Skeletal muscle tissue (tissue), 3 donors: ENCODE measurements at regions not wholly inside any gene's neighbourhood (a gene's known extent, or its start where the extent isn't known, plus 50 kb on each side); places are given as distances from the start of the nearest gene placed in this dataset.

Experiments used
- H3K27ac ChIP-seq: one replicate; pipeline ENCODE4 v1.7.0; 2013; ENCODE audit warnings: mild to moderate bottlenecking, low read depth, low read length, inconsistent platforms
- H3K27me3 ChIP-seq, 3 donors: one replicate each; pipeline ENCODE4 v1.7.0; 2013; ENCODE audit warnings: low read length in 3 of 3; ENCODE audit not compliant: control insufficient read depth in 3 of 3, insufficient read depth in 3 of 3
- H3K36me3 ChIP-seq, 3 donors: one replicate each; pipeline ENCODE4 v1.7.0; 2013; ENCODE audit warnings: low read length in 3 of 3; ENCODE audit not compliant: control insufficient read depth in 3 of 3, insufficient read depth in 3 of 3
- H3K4me1 ChIP-seq, 3 donors: one replicate each; pipeline ENCODE4 v1.7.0; 2013; ENCODE audit warnings: low read length in 3 of 3, mild to moderate bottlenecking in 3 of 3; ENCODE audit not compliant: control insufficient read depth in 3 of 3, insufficient read depth in 3 of 3
- H3K4me3 ChIP-seq, 3 donors: one replicate each; pipeline ENCODE4 v1.7.0; 2013; ENCODE audit warnings: low read length in 3 of 3
- H3K9ac ChIP-seq, 3 donors: one replicate each; pipeline ENCODE4 v1.7.0; 2013; ENCODE audit warnings: low read length in 3 of 3, mild to moderate bottlenecking in 3 of 3, moderate library complexity in 2 of 3, low read depth in 1 of 3
- H3K9me3 ChIP-seq, 3 donors: one replicate each; pipeline ENCODE4 v1.7.0; 2013; ENCODE audit warnings: low read length in 3 of 3; ENCODE audit not compliant: control insufficient read depth in 3 of 3
- donor health status: Osteomylitis.

DNA sequence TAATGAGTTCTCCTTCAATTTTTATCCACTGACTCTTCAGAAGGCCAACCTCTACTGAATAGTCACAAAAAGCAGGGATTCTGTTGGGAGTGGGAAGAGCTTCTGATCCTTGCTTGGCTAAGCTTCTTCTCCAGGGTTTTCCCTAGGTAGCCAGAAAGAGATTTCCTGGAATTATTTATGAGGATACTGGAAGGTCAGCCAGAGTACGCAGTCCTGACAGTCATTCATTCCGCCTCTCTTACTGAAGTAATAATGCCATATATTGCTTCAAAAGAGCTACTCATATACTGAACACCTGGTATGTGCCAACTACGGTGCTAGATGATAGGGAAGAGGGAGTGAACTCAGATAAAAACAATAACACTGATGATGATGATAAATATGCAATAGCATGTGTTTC is 116.1 kb downstream of the CCDC34 start:
- Histone ChIP-seq H3K9ac (no peak overlapping the region), H3K4me1 (peaks cover 0 to 3% (median 2%) of the 10 kb centered on the region in 3 donors), H3K4me3 (no peak overlapping the region), H3K27ac (no peak overlapping the region), H3K27me3 (no peaks in the 10 kb centered on the region), H3K9me3 (no peaks in the 10 kb centered on the region), H3K36me3 (no peaks in the 10 kb centered on the region)

DNA sequence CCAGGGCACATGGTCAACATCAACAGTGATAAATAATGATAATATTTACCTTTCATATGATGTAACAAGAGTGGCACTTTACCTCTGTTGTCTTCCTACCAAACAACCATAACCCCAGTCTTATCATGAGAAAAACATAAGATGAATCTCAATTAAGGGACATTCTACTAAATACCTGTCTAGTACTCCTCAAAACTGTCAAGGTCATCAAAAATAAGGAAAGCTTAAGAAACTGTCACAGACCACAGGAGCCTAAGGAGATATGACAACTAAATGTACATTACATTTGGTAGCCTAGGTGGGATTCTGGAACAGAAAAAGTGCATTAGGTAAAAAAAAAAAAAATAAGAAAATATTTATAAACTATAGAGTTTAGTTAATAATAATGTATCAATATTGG is 118.1 kb downstream of the CCDC34 start:
- no peaks in the 10 kb centered on the region for H3K27me3 ChIP-seq
- no peaks in the 10 kb centered on the region for H3K36me3 ChIP-seq
- H3K9me3 ChIP-seq: no peaks in the 10 kb centered on the region
- H3K4me3 ChIP-seq: no peak overlapping the region
- no peak overlapping the region for H3K27ac ChIP-seq
- H3K9ac ChIP-seq: no peak overlapping the region
- H3K4me1 ChIP-seq: peaks cover 0 to 3% (median 2%) of the 10 kb centered on the region in 3 donors

- H3K9ac ChIP-seq: no peak overlapping the region
- H3K27me3 ChIP-seq: no peaks in the 10 kb centered on the region
- H3K4me1 ChIP-seq: peaks cover 0 to 3% (median 2%) of the 10 kb centered on the region in 3 donors
- no peak overlapping the region for H3K27ac ChIP-seq
- H3K4me3 ChIP-seq: no peak overlapping the region
- no peaks in the 10 kb centered on the region for H3K9me3 ChIP-seq
- H3K36me3 ChIP-seq: no peaks in the 10 kb centered on the region
Measured at GRCh38 chr11:27242591-27242990, 120.4 kb downstream of the CCDC34 start.

DNA sequence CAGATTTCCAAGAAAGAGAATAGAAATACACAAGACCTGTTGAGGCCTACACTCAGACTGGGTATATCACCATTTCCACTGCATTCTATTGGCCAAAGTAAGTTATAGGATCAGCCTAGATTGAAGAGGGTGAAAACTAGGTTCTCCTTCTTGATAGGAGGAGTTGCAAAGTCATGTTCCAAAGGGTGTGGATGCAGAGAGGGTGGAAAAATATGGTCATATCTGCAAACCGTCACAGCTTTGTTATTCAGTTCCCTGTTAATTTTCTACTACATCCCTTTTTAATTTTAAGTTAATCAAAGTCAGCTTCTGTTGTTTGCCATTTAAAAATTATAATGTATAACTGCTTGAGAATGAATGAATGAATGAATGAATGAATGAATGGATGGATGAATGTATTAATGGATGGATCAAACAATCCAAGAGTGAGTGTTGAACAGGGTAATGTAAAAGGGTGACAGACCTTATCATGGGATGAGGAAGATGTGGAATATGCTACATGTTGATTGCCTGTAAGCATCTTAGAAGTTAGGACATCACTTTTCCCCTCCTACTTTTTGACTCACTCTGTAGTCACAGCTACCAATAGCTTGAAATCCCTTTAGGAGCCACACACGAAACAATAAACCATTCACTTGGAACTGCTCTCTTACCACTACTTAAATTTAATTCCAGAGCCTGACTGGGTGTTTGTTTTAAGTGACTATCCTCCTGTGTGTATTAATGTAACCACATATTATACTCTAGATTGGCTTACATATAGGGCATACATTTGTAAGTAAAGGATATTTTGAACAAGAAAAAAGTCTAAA is 121.5 kb downstream of the CCDC34 start:
- Histone ChIP-seq H3K4me3 (no peak overlapping the region), H3K27ac (no peak overlapping the region), H3K9ac (no peak overlapping the region)

GRCh38 chr11:27239305-27239942 is 123.6 kb downstream of the CCDC34 start:
- Histone ChIP-seq H3K27me3 (no peaks in the 10 kb centered on the region), H3K9ac (no peak overlapping the region), H3K27ac (no peak overlapping the region), H3K4me3 (no peak overlapping the region), H3K36me3 (no peaks in the 10 kb centered on the region), H3K4me1 (peaks cover under 1 to 4% (median 3%) of the 10 kb centered on the region in 3 donors), H3K9me3 (no peaks in the 10 kb centered on the region)

More for the DNA sequence above, 121.5 kb downstream of the CCDC34 start:
- no peaks in the 10 kb centered on the region for H3K36me3 ChIP-seq
- no peaks in the 10 kb centered on the region for H3K27me3 ChIP-seq
- no peaks in the 10 kb centered on the region for H3K9me3 ChIP-seq
- peaks cover 0 to 3% (median 2%) of the 10 kb centered on the region in 3 donors for H3K4me1 ChIP-seq

GRCh38 chr11:27238811-27239210 is 124.2 kb downstream of the CCDC34 start:
- Histone ChIP-seq H3K9ac (no peak overlapping the region), H3K9me3 (no peaks in the 10 kb centered on the region), H3K4me3 (no peak overlapping the region), H3K27ac (no peak overlapping the region), H3K4me1 (peaks cover 5 to 11% (median 6%) of the 10 kb centered on the region in 3 donors), H3K27me3 (no peaks in the 10 kb centered on the region), H3K36me3 (no peaks in the 10 kb centered on the region)

GRCh38 chr11:27237643-27238042 is 125.4 kb downstream of the CCDC34 start:
- H3K9me3 ChIP-seq: no peaks in the 10 kb centered on the region
- peaks cover 8 to 13% (median 10%) of the 10 kb centered on the region in 3 donors for H3K4me1 ChIP-seq
- H3K9ac ChIP-seq: no peak overlapping the region
- no peak overlapping the region for H3K4me3 ChIP-seq
- H3K36me3 ChIP-seq: no peaks in the 10 kb centered on the region
- peaks cover 0 to 2% (median 0%) of the 10 kb centered on the region in 3 donors for H3K27me3 ChIP-seq
- H3K27ac ChIP-seq: no peak overlapping the region

- H3K27ac ChIP-seq: no peak overlapping the region
- peak overlapping the region in 1 of 3 donors; percentile 3 for H3K4me3 ChIP-seq
- H3K27me3 ChIP-seq: peaks cover 0 to 2% (median 0%) of the 10 kb centered on the region in 3 donors
- peak overlapping the region in 1 of 3 donors; percentile 18 for H3K9ac ChIP-seq
- no peaks in the 10 kb centered on the region for H3K36me3 ChIP-seq
- H3K4me1 ChIP-seq: peaks cover 10 to 13% (median 12%) of the 10 kb centered on the region in 3 donors
- no peaks in the 10 kb centered on the region for H3K9me3 ChIP-seq
Measured at GRCh38 chr11:27234961-27235360, 128.1 kb downstream of the CCDC34 start.

- peak overlapping the region; percentile 78 for H3K27ac ChIP-seq
- no peaks in the 10 kb centered on the region for H3K9me3 ChIP-seq
- H3K4me3 ChIP-seq: peak overlapping the region; percentile 33 to 52 (median 49)
- H3K4me1 ChIP-seq: peaks cover 10 to 13% (median 12%) of the 10 kb centered on the region in 3 donors
- peak overlapping the region; percentile 28 to 65 (median 63) for H3K9ac ChIP-seq
- H3K27me3 ChIP-seq: peaks cover 0 to 2% (median 0%) of the 10 kb centered on the region in 3 donors
- no peaks in the 10 kb centered on the region for H3K36me3 ChIP-seq
Measured at GRCh38 chr11:27234043-27234668, 128.9 kb downstream of the CCDC34 start.
